ENCODE measurements at regions not wholly inside any gene's neighbourhood (a gene's known extent, or its start where the extent isn't known, plus 50 kb on each side); places are given as distances from the start of the nearest gene placed in this dataset.

GRCh38 chr3:161894657-161895056 is 398.0 kb downstream of the OTOL1 start:
- no peak overlapping the region for H3K4me3 ChIP-seq (ENCODE audit: control insufficient read depth in 1 of 2, extremely low read depth in 1 of 2, low read length in 1 of 2)
- H3K36me3 ChIP-seq (ENCODE audit: control insufficient read depth in 2 of 2, extremely low read depth in 1 of 2, insufficient read depth in 1 of 2, low read length in 1 of 2), result no peaks in the 10 kb centered on the region
- no peak for DNase-seq
- no peaks in the 10 kb centered on the region for H3K36me3 Mint-ChIP-seq
- peaks cover 4 to 6% (median 6%) of the 10 kb centered on the region in 3 donors for H3K9me3 Mint-ChIP-seq
- H3K4me3 Mint-ChIP-seq, result no peak overlapping the region
- H3K27ac ChIP-seq (ENCODE audit: low read length), result no peak overlapping the region
- H3K9me3 ChIP-seq, result no peaks in the 10 kb centered on the region
- ATAC-seq (replicated peaks in 1 of 4), result no peak
- no peak overlapping the region for H3K27ac Mint-ChIP-seq
- POLR2A ChIA-PET, result interaction anchor here in 1 of 2 donors (0.7 kb wide), 1 partner anchor 9 kb away, joined by 3 read pairs; no protein-coding TSS in a partner anchor
- H3K4me1 Mint-ChIP-seq, result no peaks in the 10 kb centered on the region
- no peaks in the 10 kb centered on the region for H3K27me3 ChIP-seq (replicated peaks in 1 of 2; ENCODE audit: control insufficient read depth in 2 of 2, extremely low read depth in 1 of 2, insufficient read depth in 2 of 2, low read length in 1 of 2)
- CTCF ChIA-PET, result no interaction called here
- H3K4me1 ChIP-seq (ENCODE audit: control insufficient read depth in 1 of 2, extremely low read depth in 1 of 2, insufficient read depth in 2 of 2, low read length in 2 of 2), result no peaks in the 10 kb centered on the region
- no peaks in the 10 kb centered on the region for H3K27me3 Mint-ChIP-seq

- no peaks in the 10 kb centered on the region for H3K4me1 Mint-ChIP-seq
- Histone ChIP-seq H3K27ac (ENCODE audit: low read length) (no peak overlapping the region), H3K4me3 (ENCODE audit: control insufficient read depth in 1 of 2, extremely low read depth in 1 of 2, low read length in 1 of 2) (no peak overlapping the region), H3K27me3 (replicated peaks in 1 of 2; ENCODE audit: control insufficient read depth in 2 of 2, extremely low read depth in 1 of 2, insufficient read depth in 2 of 2, low read length in 1 of 2) (no peaks in the 10 kb centered on the region), H3K4me1 (ENCODE audit: control insufficient read depth in 1 of 2, extremely low read depth in 1 of 2, insufficient read depth in 2 of 2, low read length in 2 of 2) (no peaks in the 10 kb centered on the region), H3K9me3 (no peaks in the 10 kb centered on the region), H3K36me3 (ENCODE audit: control insufficient read depth in 2 of 2, extremely low read depth in 1 of 2, insufficient read depth in 1 of 2, low read length in 1 of 2) (no peaks in the 10 kb centered on the region)
- H3K9me3 Mint-ChIP-seq, result peaks cover 0 to 13% (median 7%) of the 10 kb centered on the region in 3 donors
- H3K4me3 Mint-ChIP-seq, result no peak overlapping the region
- no peak overlapping the region for H3K27ac Mint-ChIP-seq
- ChIA-PET POLR2A (no interaction called here), CTCF (no interaction called here)
- WGBS (ENCODE audit: insufficient coverage), result 40% methylated on average over 1 of the region's 4 CpGs
- DNase-seq (no peak), ATAC-seq (replicated peaks in 1 of 4) (no peak)
- no peaks in the 10 kb centered on the region for H3K27me3 Mint-ChIP-seq
- no peaks in the 10 kb centered on the region for H3K36me3 Mint-ChIP-seq
Measured at GRCh38 chr3:161905520-161906132, 409.0 kb downstream of the OTOL1 start.

- Histone ChIP-seq H3K4me3 (ENCODE audit: control insufficient read depth in 1 of 2, extremely low read depth in 1 of 2, low read length in 1 of 2) (no peak overlapping the region), H3K4me1 (ENCODE audit: control insufficient read depth in 1 of 2, extremely low read depth in 1 of 2, insufficient read depth in 2 of 2, low read length in 2 of 2) (no peaks in the 10 kb centered on the region), H3K27ac (ENCODE audit: low read length) (no peak overlapping the region), H3K27me3 (replicated peaks in 1 of 2; ENCODE audit: control insufficient read depth in 2 of 2, extremely low read depth in 1 of 2, insufficient read depth in 2 of 2, low read length in 1 of 2) (no peaks in the 10 kb centered on the region), H3K36me3 (ENCODE audit: control insufficient read depth in 2 of 2, extremely low read depth in 1 of 2, insufficient read depth in 1 of 2, low read length in 1 of 2) (no peaks in the 10 kb centered on the region), H3K9me3 (no peaks in the 10 kb centered on the region)
- Mint-ChIP-seq H3K4me3 (no peak overlapping the region), H3K4me1 (no peaks in the 10 kb centered on the region), H3K36me3 (no peaks in the 10 kb centered on the region), H3K27me3 (no peaks in the 10 kb centered on the region), H3K27ac (no peak overlapping the region), H3K9me3 (peaks cover 0 to 4% (median 0%) of the 10 kb centered on the region in 3 donors)
- ChIA-PET POLR2A (no interaction called here), CTCF (no interaction called here)
- ATAC-seq (replicated peaks in 1 of 4), result no peak
- no peak for DNase-seq
Measured at GRCh38 chr3:161913786-161914389, 417.3 kb downstream of the OTOL1 start.

GRCh38 chr3:161914703-161915417 is 418.3 kb downstream of the OTOL1 start:
- no peak for ATAC-seq (replicated peaks in 1 of 4)
- ChIA-PET CTCF (no interaction called here), POLR2A (no interaction called here)
- H3K36me3 ChIP-seq (ENCODE audit: control insufficient read depth in 2 of 2, extremely low read depth in 1 of 2, insufficient read depth in 1 of 2, low read length in 1 of 2), result no peaks in the 10 kb centered on the region
- Mint-ChIP-seq H3K9me3 (peaks cover 2 to 5% (median 4%) of the 10 kb centered on the region in 3 donors), H3K27me3 (no peaks in the 10 kb centered on the region), H3K27ac (no peak overlapping the region), H3K4me3 (no peak overlapping the region), H3K4me1 (no peaks in the 10 kb centered on the region), H3K36me3 (no peaks in the 10 kb centered on the region)
- no peak overlapping the region for H3K4me3 ChIP-seq (ENCODE audit: control insufficient read depth in 1 of 2, extremely low read depth in 1 of 2, low read length in 1 of 2)
- H3K4me1 ChIP-seq (ENCODE audit: control insufficient read depth in 1 of 2, extremely low read depth in 1 of 2, insufficient read depth in 2 of 2, low read length in 2 of 2), result no peaks in the 10 kb centered on the region
- no peaks in the 10 kb centered on the region for H3K9me3 ChIP-seq
- no peak overlapping the region for H3K27ac ChIP-seq (ENCODE audit: low read length)
- no CpG with 5 or more reads among the region's 8 CpGs for WGBS (ENCODE audit: insufficient coverage)
- DNase-seq, result no peak
- H3K27me3 ChIP-seq (replicated peaks in 1 of 2; ENCODE audit: control insufficient read depth in 2 of 2, extremely low read depth in 1 of 2, insufficient read depth in 2 of 2, low read length in 1 of 2), result no peaks in the 10 kb centered on the region

GRCh38 chr3:161915418-161915750 is 418.8 kb downstream of the OTOL1 start:
- no peaks in the 10 kb centered on the region for H3K4me1 ChIP-seq (ENCODE audit: control insufficient read depth in 1 of 2, extremely low read depth in 1 of 2, insufficient read depth in 2 of 2, low read length in 2 of 2)
- no peaks in the 10 kb centered on the region for H3K27me3 ChIP-seq (replicated peaks in 1 of 2; ENCODE audit: control insufficient read depth in 2 of 2, extremely low read depth in 1 of 2, insufficient read depth in 2 of 2, low read length in 1 of 2)
- no peaks in the 10 kb centered on the region for H3K9me3 ChIP-seq
- no peak for DNase-seq
- no peak overlapping the region for H3K27ac ChIP-seq (ENCODE audit: low read length)
- Mint-ChIP-seq H3K4me1 (no peaks in the 10 kb centered on the region), H3K4me3 (no peak overlapping the region), H3K36me3 (no peaks in the 10 kb centered on the region), H3K9me3 (peaks cover 4 to 6% (median 6%) of the 10 kb centered on the region in 3 donors), H3K27me3 (no peaks in the 10 kb centered on the region), H3K27ac (no peak overlapping the region)
- CTCF ChIA-PET, result no interaction called here
- POLR2A ChIA-PET, result no interaction called here
- 96% methylated on average over 3 of the region's 4 CpGs for WGBS (ENCODE audit: insufficient coverage)
- no peaks in the 10 kb centered on the region for H3K36me3 ChIP-seq (ENCODE audit: control insufficient read depth in 2 of 2, extremely low read depth in 1 of 2, insufficient read depth in 1 of 2, low read length in 1 of 2)
- ATAC-seq (replicated peaks in 1 of 4), result no peak
- no peak overlapping the region for H3K4me3 ChIP-seq (ENCODE audit: control insufficient read depth in 1 of 2, extremely low read depth in 1 of 2, low read length in 1 of 2)

GRCh38 chr3:161920196-161920595 is 423.6 kb downstream of the OTOL1 start:
- no peaks in the 10 kb centered on the region for H3K4me1 Mint-ChIP-seq
- POLR2A ChIA-PET, result no interaction called here
- H3K36me3 Mint-ChIP-seq, result no peaks in the 10 kb centered on the region
- H3K27me3 ChIP-seq (replicated peaks in 1 of 2; ENCODE audit: control insufficient read depth in 2 of 2, extremely low read depth in 1 of 2, insufficient read depth in 2 of 2, low read length in 1 of 2), result no peaks in the 10 kb centered on the region
- CTCF ChIA-PET, result no interaction called here
- no peaks in the 10 kb centered on the region for H3K27me3 Mint-ChIP-seq
- WGBS (ENCODE audit: insufficient coverage), result no CpG with 5 or more reads among the region's 2 CpGs
- H3K27ac Mint-ChIP-seq, result no peak overlapping the region
- no peaks in the 10 kb centered on the region for H3K9me3 ChIP-seq
- no peak for ATAC-seq (replicated peaks in 1 of 4)
- no peak for DNase-seq
- no peaks in the 10 kb centered on the region for H3K36me3 ChIP-seq (ENCODE audit: control insufficient read depth in 2 of 2, extremely low read depth in 1 of 2, insufficient read depth in 1 of 2, low read length in 1 of 2)
- H3K4me3 ChIP-seq (ENCODE audit: control insufficient read depth in 1 of 2, extremely low read depth in 1 of 2, low read length in 1 of 2), result no peak overlapping the region
- H3K4me1 ChIP-seq (ENCODE audit: control insufficient read depth in 1 of 2, extremely low read depth in 1 of 2, insufficient read depth in 2 of 2, low read length in 2 of 2), result no peaks in the 10 kb centered on the region
- H3K4me3 Mint-ChIP-seq, result no peak overlapping the region
- no peak overlapping the region for H3K27ac ChIP-seq (ENCODE audit: low read length)
- peaks cover 8 to 14% (median 8%) of the 10 kb centered on the region in 3 donors for H3K9me3 Mint-ChIP-seq

All from T-cell (primary cell).